GM21526 (cell line): ENCODE measurements at regions not wholly inside any gene's neighbourhood (a gene's known extent, or its start where the extent isn't known, plus 50 kb on each side); places are given as distances from the start of the nearest gene placed in this dataset.

ENCODE experiments used
- ATAC-seq: cut with Tn5 transposase; IDR thresholded peaks from one replicate; pipeline ENCODE4 v1.9.1; 2021; ENCODE audit warnings: moderate library complexity; ENCODE audit not compliant: unreplicated experiment, low FRiP score

- ATAC-seq, result no peak
Measured at GRCh38 chr6:91694016-91694654, 1107.3 kb upstream of the MAP3K7 start.

DNA sequence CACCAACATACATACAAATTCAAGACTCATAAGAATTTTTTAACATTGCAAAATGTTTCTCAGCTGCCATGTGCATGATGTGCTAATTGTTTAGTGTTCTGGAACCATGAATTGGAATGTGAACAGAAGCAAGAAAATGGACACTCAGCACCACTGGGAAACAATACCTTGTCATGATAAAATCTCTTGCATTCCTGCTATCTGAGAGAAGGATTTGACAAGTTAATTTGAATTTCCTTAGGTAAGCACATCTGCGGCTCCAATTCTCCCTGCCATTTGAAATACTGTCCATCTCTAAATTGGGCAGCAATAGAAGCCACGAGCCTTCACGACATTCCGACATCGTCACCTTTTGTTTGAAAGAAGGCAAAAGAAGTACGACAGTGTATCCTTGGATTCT is 1104.6 kb upstream of the MAP3K7 start:
- ATAC-seq, result no peak

GRCh38 chr6:91683240-91683639 is 1096.4 kb upstream of the MAP3K7 start:
- ATAC-seq, result no peak

DNA sequence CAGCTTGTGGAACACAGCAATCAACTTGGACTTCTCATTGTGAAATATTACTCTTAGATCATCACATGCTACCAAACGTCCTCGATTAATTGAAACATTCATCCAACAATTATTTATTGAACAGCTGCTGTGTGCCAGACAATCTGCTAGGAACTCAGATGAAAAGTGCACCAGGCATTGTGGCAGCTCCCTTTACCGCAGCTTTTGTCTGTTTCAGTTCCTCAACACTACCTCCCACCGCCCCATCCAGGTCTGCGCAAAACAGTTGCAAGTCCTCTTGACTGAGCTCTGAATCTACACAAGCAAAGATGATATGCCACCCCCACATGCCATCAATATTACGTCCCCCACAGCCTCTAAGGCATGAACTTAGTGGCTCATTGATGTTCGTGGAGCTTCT is 1094.4 kb upstream of the MAP3K7 start:
- no peak for ATAC-seq

- no peak for ATAC-seq
Measured at GRCh38 chr6:91678679-91679446, 1092.0 kb upstream of the MAP3K7 start.

- ATAC-seq, result no peak
Measured at GRCh38 chr6:91672201-91672600, 1085.3 kb upstream of the MAP3K7 start.

GRCh38 chr6:91669871-91670268 is 1083.0 kb upstream of the MAP3K7 start:
- no peak for ATAC-seq

GRCh38 chr6:91669154-91669870 is 1082.4 kb upstream of the MAP3K7 start:
- ATAC-seq, result no peak

GRCh38 chr6:91667596-91667995 is 1080.7 kb upstream of the MAP3K7 start:
- no peak for ATAC-seq

DNA sequence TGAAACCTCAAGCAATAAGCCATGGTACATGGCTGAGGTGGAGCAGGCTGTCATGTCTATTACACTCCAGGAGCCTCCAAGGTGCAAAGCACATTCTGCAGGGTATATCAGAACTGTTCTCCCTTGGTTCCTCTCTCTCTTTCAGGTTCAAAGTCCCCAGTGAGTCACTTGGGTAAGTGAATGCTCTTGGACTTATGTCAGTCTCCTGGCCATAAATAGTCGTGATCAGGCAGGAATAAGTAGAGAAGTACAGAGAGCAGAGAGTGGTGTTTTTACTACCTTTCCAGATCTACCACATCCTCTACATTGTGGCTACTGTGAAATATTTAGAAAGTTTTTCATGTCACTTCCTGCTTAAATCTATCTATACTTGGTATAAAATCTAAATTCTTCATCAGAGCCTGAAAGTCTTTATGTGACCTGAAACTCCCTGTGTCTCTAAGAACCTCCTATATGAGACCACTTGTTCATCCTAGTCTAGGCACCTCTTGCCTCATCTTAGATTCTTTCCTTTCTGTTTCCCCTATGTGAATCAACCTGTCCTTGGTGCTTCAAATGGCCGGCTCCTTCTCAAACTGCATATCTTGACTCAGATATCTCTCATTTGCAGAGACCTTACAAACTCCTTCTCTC is 1077.6 kb upstream of the MAP3K7 start:
- no peak for ATAC-seq

- no peak for ATAC-seq
Measured at GRCh38 chr6:91660893-91661292, 1074.0 kb upstream of the MAP3K7 start.

DNA sequence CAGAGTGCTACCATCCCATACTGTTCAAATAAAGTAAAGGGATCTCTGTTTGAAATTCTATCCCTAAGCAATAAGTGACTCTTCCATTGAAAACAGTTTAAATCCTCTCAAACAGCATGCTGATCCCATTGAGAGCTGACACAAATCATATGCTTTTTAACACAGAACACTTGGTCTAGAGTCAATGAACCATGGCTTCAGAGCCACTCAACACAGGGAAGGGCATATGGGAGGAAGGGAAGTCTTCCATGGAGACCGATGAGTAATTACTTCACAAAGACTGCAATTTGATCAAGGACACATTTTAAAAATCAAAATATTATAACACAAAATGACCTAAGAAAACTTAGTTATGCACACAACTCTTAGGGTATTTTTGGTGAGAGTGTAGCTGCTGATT is 1073.0 kb upstream of the MAP3K7 start:
- no peak for ATAC-seq

DNA sequence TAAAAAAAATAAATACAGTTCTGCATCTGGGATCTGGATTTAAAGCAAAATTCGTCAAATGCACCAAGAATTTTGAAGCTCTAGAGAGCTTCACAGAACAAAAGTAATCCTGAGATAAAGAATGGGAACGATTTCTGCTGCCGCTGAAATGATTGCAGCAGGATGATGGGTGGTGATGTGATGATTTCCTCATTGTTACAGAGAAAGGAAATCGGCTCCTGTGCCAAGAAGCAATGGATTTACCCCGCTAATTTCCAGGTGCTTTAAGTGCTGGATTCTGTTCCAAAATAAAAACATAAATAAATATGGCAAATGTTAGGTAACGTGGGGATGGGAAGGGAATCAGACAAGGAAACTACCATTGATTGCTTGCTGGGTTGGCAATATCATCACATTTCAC is 1067.9 kb upstream of the MAP3K7 start:
- no peak for ATAC-seq

GRCh38 chr6:91654357-91654756 is 1067.5 kb upstream of the MAP3K7 start:
- ATAC-seq, result no peak

GRCh38 chr6:91653895-91654294 is 1067.0 kb upstream of the MAP3K7 start:
- ATAC-seq, result no peak

DNA sequence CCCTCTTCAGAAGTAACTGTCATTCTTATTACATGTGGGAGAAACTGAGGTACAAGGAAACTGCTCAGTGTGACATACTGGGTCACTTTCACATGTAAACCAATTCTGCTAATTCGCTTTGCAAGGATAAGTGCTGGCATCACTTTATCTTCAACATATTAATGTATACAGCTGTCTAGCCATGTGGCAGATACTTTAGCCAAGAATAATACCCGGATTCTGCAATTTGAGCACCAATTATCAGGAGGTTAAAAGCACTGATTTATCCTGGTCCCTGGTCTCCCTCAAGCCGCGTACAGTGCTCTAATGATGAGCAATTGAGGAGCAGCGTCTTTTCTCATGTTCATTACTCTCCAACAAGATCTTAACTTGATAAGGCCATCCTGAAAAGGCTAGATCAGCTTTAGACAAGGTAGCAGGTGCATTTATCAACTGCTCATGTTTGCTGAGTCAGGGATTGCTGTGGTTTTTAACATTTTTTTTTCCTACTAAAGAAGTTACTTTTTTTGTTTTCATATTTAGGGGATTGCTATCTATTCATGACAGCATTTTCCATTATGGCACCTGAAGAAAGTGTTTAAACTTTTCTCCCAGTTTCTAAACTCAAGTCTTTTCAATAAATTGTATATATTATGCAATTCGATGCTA is 1066.3 kb upstream of the MAP3K7 start:
- ATAC-seq, result no peak

- no peak for ATAC-seq
Measured at GRCh38 chr6:91646649-91647048, 1059.8 kb upstream of the MAP3K7 start.

- no peak for ATAC-seq
Measured at GRCh38 chr6:91645811-91646210, 1058.9 kb upstream of the MAP3K7 start.

DNA sequence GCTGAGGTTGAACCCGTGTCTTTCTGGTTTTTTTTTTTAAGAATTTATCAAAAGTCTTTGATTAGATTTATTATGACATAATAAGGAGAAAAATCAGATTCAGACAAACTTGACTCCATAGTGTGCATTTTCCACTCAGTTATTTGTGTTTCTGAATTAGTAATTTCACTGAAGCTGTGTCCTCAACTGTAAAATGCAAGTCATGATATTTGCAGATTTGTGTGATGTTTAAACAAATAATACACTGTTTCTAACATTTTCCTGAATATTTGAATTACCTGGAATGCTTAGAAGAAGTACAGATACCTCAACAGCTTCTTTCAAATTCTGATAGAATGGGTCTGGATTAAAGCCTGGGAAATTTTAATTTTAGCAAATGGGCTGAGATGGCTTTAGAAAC is 1050.3 kb upstream of the MAP3K7 start:
- no peak for ATAC-seq

- ATAC-seq, result no peak
Measured at GRCh38 chr6:91634791-91635190, 1047.9 kb upstream of the MAP3K7 start.
